KG1 (cell line): ENCODE measurements at regions not wholly inside any gene's neighbourhood (a gene's known extent, or its start where the extent isn't known, plus 50 kb on each side); places are given as distances from the start of the nearest gene placed in this dataset.

ENCODE experiments used
- DNase-seq: peaks from one replicate; lab custom pipeline; 2025; lab: John Stamatoyannopoulos, UW

DNA sequence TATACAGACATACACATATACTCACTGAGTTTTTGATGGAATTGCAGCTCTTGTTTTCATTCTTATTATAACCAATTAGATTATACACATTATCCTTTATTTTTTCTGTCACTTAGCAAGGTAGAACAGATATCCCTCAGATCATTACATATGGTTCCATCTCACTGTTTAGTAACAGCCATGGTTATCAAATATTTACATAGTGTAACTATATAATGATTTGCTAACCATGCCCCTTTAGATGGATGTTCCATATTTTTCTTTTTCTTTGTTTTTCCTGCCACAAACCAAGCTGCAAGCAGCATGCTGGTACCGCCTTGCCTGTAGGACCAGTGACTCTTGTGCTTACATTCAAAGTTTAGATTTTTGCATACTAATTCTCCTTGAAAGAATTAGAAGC lies 163.4 kb upstream of the NFE2L3 start:
- no peak for DNase-seq

DNA sequence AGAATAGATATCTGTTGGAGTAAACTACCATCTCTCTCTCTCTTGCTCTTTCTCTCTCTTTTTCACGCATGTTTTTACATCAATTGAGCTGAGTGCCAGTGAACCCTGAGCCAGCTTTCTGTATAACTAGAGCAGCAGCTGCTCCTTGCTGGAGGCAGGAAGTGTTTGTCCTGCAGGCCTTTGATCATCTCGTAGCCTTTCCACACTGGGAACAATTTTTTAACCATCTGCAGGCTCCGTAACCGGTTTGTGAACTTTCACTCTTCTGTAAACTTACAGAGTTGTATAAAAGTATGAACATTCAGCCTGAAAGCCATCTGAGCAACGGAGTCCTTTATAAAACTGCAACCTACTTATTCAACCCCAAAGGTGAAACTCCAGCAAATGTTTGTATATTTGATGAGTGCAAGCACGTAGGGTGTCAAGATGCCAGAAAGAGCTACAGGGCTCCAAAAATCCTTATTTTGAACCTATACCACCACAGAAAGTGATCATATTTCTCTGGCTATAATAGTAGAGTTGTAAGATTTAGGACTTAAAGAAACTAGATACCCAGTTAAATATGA lies 162.8 kb upstream of the NFE2L3 start:
- no peak for DNase-seq

DNA sequence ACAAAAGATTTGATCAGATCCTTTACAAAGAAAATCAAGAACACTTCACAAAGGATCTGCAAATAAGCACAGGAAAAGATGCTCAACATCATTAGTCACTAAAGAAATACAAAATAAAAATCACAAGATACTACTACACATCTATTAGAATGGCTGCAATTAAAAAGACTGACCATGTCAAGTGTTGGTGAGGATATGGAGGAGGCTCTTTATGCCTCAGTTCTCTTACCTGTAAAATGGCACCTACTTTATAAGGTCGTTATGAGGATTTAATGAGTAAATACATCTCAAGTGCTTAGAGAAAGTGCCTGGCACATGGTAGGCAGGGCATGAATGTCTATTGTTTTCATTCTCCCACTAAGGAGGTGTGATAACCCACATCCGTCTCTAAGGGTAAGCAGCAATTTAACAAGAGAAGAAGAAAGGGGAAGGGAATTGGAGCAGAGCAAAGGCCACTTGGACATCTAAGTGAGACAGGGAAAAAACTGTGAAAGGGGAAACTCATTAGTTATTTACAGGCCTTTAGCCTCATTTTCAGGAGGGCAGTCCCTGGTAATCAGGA lies 157.5 kb upstream of the NFE2L3 start:
- no peak for DNase-seq

DNA sequence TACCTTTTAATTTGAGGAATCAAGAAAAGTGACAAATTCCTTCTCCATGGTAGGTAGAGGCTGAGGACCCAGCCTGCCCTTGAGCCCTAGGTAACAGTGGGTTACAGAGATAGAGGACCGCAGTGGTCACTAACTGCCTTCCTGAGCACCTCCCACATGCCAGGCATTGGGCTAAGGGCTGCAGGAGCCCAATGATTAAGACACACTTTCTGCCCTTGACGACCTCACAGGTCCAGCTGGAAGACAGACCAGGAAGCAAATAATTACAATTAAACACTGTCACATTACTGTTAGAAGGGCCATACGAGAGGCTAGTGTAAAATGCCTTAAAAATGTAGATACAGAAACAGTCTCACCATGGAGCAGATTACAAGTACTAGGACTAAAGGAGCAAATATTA lies 156.8 kb upstream of the NFE2L3 start:
- DNase-seq, result no peak

DNA sequence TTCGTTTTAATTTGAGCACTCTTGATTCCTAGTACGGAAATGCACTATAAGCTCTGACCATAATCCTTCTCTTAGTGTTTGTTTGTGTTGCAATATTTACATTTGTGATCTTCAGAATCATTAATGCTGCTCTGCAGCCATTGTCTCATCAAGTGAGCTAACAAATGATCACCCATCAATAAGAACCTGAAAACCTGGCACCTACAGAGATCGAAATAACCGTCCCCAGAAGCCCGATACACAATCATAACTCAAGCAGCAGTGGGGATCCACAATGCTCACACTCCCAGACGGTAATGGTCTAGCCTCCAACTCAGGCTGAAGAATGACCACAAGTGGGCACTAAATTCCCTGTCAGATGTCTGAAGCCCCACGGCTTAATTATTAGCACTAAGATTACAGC lies 156.0 kb upstream of the NFE2L3 start:
- DNase-seq, result no peak

DNA sequence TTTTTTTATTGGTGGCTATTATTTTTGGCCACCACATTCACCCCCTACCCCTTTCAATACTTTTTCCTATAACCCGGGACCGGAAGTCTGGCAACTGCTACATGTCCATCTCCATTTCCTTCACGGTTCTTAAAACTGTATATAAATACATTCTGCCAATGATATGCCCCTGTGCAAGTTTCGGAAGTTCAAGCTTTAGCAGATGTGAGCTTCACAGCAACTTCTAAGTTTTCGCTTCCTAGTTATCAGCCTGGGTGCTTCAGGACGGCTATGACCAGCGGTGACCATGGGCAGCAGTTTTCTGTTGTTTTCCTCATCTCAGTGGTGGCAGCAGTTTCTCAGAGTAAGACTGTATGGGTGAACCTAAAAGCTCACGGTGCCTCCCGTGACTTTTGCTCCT lies 153.5 kb upstream of the NFE2L3 start:
- DNase-seq, result no peak

DNA sequence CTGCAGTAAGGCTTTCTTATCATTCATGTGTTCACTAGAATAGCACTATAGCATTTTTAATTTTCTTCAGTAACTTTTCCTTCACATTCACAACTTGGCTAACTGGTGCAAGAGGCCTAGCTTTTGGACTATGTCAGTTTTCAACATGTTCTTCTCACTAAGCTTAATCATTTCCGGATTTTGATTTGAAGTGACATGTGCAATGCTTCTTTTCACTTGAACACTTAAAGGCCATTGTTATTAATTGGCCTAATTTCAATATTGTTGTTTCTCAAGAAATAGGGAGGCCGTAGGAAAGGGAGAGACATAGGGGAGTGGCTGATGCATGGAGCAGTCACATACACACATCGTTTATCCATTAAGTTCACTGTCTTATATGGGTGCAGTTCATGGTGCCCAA lies 151.2 kb upstream of the NFE2L3 start:
- no peak for DNase-seq

DNA sequence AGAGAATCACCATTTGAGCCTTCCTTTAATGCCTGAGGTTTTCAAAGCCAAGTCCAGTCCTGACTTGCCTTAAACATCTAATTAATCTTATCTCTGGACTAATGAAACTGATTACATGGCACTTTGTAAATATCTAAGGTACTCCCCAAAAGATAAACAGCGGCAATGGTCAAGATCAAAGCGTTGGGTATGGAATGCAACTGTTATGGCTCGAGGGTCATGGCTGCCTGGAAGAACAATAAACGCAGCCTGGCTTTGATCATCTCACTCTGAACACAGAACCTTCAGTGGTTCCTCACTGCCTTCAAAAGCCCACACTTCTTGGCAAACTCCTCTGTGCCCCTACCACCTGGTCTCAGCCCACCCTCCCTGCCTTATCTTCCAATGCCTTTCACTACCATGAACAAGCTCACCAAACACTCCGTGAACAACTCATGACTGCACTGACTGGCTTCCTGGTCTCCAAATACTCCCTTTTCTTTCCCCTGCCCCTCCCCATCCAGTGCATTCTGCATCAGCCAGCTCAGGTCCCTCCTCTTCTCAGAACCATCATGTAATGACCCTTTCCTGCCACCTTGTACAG lies 150.2 kb upstream of the NFE2L3 start:
- DNase-seq, result no peak

DNA sequence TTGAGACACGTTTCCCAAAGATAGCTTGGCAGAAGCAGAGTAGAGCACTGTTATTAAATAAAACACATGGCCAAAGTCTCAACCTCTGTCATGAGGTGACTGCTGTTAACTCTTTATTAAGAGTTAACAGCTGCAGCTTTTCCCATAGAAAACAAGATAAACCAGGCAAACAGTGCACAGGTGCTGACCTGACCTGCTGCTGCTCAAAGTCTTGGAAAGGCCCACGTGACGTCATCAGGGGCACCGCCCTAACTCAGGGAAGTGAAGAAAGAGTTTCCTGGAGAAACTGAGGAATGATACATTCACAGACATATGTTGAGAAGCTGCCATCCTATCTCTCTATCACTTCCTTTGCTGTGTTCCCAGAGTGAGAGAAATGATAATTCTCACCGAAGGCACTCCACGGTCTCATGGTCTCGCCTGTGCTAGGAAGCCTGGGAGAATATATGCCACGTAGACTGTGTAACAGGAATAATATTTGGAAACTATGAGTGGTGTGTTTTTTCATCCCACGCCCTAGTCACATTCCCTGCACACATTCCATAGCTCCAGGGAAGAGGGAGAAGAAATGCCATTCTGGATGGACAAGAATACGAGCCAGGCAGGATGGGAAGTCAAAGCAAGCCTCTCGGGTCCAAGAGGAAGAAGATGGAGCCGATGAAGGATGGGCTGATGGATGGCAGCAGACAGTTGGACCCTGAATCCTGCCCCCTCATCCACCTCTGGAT lies 146.2 kb upstream of the NFE2L3 start:
- DNase-seq, result no peak

DNA sequence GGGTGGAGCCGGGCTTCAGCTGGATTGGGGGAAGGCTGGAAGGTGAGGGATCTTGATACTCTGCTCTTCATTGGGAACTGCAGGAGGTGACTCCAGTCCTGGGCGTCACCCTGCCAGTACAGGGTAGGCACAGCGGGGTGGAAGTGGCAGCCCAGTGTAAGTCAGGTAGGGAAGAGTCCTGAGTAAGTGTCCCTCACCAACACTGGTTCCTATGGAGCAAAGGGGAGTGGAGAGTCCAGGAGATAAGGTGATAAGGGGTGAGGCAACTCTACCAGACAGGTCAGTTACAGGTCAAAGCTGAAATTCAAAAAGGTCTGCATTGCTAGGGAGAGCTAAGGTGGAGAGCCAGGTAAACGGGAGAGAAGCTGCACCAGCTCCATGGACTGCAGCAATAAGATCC lies 145.6 kb upstream of the NFE2L3 start:
- no peak for DNase-seq

DNA sequence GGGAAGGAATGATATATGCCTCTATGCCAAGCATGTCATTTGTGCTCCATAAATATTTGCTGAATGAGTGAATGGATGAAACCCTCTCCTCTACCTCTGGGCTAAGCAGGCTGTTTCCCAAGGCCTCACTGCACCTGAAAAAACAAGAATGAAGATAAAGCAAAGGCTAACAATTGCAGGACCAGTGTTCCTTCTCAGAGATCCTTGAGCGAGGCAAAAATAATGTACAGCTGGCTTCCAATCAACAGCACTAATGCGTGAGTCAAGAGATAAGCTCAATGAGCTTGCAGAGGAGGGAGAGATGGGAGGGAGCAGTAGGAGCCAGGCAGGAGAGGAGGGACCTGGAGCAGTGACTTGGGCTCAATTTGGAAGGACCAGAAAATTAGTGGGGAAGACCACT lies 144.5 kb upstream of the NFE2L3 start:
- no peak for DNase-seq

DNA sequence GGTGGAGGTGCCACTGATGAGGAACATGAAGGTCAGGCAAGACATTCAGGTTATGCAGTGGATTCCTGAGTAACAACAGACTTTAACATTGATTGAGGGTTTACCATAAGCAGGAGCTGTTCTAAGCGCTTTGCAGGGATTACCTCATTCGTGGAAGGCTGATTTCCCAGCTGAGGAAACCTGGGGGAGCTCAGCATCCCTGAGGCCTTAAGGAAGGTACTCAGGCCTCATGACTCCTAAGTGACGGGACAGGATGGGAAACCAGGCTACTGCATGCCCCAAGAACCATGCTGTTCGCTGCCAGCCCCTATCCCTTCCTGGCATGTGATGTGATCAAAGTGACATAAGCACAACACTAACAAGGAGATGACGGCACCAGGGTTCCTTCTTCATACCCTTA lies 143.6 kb upstream of the NFE2L3 start:
- no peak for DNase-seq

DNA sequence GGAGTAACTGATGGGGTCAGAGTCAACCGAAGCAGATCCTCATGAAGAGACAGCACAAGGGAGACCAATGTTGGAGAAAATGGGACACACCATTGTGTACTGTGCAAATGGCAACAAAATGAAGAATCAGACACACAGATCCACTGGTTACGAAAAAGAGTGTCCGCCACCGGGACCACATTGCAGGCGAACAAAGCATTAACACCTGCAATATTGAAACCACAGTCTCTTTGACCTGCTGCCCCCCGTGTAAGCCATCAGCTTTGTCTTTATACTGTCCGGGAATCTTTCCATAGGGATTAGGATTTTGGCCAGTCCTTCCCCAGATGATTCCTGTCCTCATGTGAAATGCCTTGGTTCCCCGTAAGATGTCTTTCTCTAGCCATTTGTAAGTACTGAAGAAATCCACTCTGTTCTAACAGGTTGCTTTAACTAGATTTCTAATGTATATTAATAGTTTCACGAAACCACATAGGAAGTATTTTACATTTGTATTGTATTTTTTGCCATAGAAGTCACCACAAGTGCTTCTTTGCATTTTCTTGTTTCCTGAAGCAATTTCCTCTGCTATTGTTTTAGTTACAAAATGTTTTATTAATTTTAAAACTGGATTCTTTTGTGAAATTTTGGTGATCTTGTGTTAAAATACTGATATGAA lies 140.8 kb upstream of the NFE2L3 start:
- DNase-seq, result no peak

DNA sequence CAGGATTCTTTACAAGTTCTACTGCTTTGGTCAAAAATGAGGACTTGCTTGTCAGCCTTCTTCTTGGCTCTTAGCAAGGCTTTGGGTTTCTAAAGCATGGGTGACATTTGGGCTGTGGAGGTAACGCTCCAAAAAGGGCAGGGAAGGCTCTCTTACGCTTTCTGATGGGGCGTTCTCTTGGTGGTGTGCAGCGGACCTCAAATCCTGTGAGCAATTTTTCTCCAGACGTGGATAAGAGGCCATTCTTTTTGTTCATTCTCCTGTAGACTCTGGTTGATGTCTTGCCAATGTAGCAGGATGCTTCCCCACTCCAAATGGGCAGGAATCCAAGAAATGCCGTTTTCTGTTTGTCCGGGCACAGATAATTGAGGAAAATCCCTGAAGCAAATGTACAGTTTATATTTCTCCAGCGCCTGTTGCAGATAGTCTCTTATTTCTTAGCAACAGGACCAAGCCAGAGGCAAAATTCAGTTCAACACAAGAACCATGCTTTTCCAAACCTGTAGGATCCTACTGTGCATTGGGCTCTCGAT lies 138.4 kb upstream of the NFE2L3 start:
- DNase-seq, result no peak

DNA sequence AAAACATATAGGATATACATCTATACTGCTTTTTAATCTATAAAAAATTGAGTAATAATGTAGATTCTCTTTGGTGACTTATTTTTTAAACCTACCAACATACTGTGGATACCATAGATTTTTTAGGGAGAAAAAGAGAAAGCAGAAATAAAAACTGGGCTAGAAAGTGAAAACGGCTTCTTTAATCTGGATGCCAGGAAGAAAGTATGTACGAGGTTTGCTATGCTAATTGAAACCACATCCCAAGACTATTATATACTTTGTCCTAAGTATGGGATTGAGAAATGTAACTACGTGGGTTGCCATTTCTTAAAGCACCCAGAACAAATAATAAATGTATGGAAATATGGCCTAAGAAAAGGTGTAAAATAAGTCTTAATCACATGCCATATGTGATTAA lies 129.0 kb upstream of the NFE2L3 start:
- DNase-seq, result no peak

DNA sequence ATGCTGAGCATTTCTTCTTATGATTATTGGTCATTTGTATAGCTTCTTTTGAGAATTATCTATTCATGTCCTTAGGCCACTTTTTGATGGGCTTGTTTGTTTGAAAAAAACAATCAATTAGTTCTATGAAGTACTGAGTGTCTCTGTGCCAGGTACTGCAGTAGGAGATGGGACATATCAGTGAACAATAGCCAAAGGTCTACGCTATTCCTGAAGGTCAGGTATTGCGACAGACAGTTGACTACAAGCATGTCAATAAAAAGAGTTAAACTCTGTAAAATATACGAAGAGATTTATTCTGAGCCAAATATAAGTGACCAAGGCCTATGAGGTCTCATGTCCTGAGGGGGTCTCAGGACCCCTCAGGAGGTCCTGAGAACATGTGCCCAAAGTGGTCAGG lies 122.1 kb upstream of the NFE2L3 start:
- DNase-seq, result no peak

DNA sequence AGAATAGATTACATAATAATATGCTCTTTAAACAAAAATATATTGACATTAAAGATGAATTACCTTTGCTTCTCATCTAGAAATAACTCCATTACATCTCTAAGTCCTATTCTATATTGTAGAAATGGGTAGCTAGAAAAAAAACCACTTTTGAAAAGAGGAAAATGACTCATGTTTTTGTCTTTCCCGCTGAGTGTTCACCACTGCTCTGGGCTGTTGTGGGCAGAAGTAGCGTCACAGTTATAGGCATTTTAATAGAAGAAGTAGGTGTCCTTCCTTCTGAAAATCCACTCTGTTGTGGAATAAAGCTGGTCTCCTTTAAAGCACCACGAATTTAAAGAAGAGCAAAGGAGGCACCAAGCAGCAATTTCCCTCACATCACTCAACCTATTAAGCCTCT lies 117.6 kb upstream of the NFE2L3 start:
- no peak for DNase-seq

DNA sequence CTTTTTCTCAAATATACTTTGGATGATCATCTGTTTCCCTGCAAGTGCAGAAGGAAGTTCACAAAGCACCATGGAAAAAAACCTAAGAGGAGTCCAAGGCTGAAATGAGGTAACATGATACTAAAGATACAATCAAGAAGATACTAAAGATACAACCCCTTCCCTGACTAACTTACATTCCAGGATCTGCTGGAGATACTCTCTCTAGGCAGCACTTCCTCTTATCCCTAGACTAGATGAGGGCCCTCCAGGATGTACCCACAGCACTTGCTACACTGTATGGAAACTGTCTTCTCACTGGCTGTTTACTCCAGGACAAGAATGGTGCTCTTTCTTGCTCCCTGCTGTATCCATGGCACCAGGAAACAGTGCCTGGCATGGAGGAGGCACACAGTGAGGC lies 116.4 kb upstream of the NFE2L3 start:
- DNase-seq, result no peak

DNA sequence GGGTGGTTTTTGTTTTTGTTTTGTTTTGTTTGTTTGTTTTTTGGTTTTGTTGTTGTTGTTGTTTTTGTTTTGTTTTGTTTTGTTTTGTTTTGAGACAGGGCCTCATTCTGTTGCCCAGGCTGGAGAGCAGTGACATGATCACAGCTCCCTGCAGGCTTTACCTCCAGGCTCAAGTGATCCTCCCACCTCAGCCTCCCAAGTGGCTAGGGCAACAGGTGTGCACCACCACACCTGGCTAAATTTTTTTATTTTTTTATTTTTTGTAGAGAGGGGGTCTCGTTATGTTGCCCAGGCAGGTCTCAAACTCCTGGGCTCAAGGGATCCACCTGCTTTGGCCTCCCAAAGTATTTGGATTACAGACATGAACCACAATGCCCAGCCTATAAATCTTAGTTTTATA lies 115.9 kb upstream of the NFE2L3 start:
- no peak for DNase-seq

DNA sequence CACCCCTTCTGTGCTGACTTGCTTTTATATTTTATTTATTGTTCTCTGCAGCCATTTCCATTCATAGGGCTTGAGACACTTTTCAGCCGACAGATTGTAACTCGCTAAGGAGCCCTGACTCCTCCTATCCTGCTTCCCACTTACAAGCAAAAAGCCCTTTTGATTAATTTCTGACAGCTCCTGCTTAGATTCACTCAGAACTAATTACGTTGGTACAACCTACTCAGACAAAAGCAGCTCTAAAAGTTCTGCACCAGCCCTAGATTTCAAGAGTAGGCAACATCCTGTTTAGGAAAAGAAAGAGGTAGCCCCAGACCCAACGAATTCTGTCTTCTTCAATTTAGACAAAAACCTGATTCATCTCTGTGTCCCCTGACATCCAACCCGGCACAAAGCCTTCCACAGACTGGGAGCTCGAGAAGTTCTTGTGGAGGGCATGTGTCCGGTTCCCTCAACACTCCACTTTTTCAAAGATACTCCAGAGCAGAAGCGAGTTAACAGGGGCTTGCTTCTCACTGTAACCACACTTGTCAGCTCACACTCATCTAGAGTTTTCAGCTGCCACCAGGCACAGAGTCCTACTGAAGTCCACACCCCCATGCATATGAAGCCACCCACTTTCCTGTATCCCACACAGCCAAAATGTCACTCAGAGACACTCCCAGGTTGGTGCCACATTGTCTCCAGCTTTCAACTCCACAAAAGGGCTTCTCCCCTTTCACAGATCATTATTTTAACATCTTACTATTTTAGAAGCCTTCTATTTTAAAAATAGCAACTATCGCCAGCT lies 113.6 kb upstream of the NFE2L3 start:
- no peak for DNase-seq

DNA sequence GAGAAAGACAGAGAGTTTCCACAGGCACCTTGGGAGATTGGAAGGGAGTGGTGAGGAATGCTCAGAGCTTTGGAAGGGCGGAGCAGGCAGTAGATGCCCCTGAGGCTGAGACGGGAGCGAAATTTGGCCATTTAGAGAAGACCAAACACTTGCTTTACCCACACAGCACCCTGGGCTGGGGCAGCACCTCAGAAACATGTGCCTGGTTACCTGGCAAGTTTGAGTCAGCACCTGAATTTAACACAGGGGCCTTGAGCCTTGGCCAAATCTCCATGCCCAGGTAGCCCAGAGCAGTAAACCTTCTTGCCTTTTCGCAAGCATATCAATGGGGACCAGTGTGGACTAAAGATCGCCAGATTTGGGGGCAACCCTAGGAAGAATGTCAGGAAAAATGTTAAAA lies 111.9 kb upstream of the NFE2L3 start:
- DNase-seq, result no peak

DNA sequence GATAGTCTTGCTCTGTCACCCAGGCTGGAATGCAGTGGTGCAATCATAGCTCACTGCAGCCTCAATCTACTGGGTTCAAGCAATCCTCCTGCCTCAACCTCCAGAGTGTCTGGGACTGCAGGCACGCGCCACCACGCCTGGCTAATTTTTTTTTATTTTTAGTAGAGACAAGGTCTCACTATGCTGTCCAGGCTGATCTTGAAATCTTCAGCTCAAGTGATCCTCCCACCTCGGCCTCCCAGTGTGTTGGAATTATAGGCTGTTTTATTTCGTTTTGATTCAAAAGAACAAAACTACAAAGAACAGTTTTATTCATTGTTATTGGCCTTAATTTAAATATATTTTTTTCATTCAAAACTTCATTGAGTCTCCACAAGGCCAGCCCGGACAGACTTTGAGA lies 109.8 kb upstream of the NFE2L3 start:
- no peak for DNase-seq
